Nephron progenitor cell (in vitro differentiated cells): ENCODE measurements at regions not wholly inside any gene's neighbourhood (a gene's known extent, or its start where the extent isn't known, plus 50 kb on each side); places are given as distances from the start of the nearest gene placed in this dataset.

Experiments
- DNase-seq: peaks from one replicate; pipeline ENCODE4 v3.0.0; 2021
- H3K27ac Mint-ChIP-seq: 2 replicates; pipeline ENCODE4 v1.8.0; 2021; ENCODE audit warnings: mild to moderate bottlenecking, moderate library complexity, mixed read lengths
- H3K27me3 Mint-ChIP-seq: 2 replicates; pipeline ENCODE4 v1.8.0; 2021; ENCODE audit warnings: mild to moderate bottlenecking, low read depth, mixed read lengths; ENCODE audit not compliant: poor library complexity
- H3K36me3 Mint-ChIP-seq: 2 replicates; pipeline ENCODE4 v1.8.0; 2021; ENCODE audit warnings: low read depth, mixed read lengths
- H3K4me1 Mint-ChIP-seq: 2 replicates; pipeline ENCODE4 v1.8.0; 2021; ENCODE audit warnings: mixed read lengths
- H3K4me3 Mint-ChIP-seq: 2 replicates; pipeline ENCODE4 v1.8.0; 2021; ENCODE audit warnings: mild to moderate bottlenecking, moderate library complexity, mixed read lengths
- H3K9me3 Mint-ChIP-seq: 2 replicates; pipeline ENCODE4 v1.8.0; 2021; ENCODE audit warnings: mild to moderate bottlenecking, moderate library complexity, mixed read lengths
- TF ChIP-seq, protein P1 (sequence below): fragments of 200-600 bp; sonication (generic); IDR thresholded peaks from 2 replicates; pipeline ENCODE4 v1.5.0; 2021; ENCODE audit warnings: antibody characterized with exemption

DNA sequence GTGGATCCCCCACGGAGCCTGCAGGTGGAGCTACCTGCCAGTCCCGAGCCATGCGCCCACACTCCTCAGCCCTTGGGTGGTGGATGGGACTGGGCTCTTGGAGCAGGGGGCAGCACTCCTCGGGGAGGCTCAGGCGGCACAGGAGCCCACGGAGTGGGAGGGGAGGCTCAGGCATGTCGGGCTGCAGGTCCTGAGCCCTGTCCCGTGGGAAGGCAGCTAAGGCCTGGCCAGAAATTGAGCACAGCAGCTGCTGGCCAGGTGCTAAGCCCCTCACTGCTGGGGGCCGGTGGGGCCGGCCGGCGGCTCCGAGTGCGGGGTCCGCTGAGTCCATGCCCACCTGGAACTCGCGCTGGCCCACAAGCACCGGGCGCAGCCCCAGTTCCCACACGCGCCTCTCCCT is 91.7 kb upstream of the ACVR1 start:
- Mint-ChIP-seq H3K27ac (no peak overlapping the region), H3K36me3 (no peaks in the 10 kb centered on the region)

GRCh38 chr2:157959249-157959648 is 83.1 kb upstream of the ACVR1 start:
- Mint-ChIP-seq H3K27ac (no peak overlapping the region), H3K4me1 (no peaks in the 10 kb centered on the region), H3K9me3 (peaks cover 48% of the 10 kb centered on the region), H3K27me3 (no peaks in the 10 kb centered on the region), H3K36me3 (peaks cover 5% of the 10 kb centered on the region), H3K4me3 (no peak overlapping the region)
- no peak for DNase-seq
- TF ChIP-seq, protein P1, sequence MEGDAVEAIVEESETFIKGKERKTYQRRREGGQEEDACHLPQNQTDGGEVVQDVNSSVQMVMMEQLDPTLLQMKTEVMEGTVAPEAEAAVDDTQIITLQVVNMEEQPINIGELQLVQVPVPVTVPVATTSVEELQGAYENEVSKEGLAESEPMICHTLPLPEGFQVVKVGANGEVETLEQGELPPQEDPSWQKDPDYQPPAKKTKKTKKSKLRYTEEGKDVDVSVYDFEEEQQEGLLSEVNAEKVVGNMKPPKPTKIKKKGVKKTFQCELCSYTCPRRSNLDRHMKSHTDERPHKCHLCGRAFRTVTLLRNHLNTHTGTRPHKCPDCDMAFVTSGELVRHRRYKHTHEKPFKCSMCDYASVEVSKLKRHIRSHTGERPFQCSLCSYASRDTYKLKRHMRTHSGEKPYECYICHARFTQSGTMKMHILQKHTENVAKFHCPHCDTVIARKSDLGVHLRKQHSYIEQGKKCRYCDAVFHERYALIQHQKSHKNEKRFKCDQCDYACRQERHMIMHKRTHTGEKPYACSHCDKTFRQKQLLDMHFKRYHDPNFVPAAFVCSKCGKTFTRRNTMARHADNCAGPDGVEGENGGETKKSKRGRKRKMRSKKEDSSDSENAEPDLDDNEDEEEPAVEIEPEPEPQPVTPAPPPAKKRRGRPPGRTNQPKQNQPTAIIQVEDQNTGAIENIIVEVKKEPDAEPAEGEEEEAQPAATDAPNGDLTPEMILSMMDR, result no peak

More for the DNA sequence above, 91.7 kb upstream of the ACVR1 start:
- H3K4me1 Mint-ChIP-seq, result no peaks in the 10 kb centered on the region
- TF ChIP-seq, protein P1, result no peak
- peaks cover 3% of the 10 kb centered on the region for H3K27me3 Mint-ChIP-seq
- H3K4me3 Mint-ChIP-seq, result no peak overlapping the region
- DNase-seq, result no peak
- peaks cover 36% of the 10 kb centered on the region for H3K9me3 Mint-ChIP-seq

- H3K27me3 Mint-ChIP-seq, result no peaks in the 10 kb centered on the region
- H3K4me3 Mint-ChIP-seq, result no peak overlapping the region
- peaks cover 5% of the 10 kb centered on the region for H3K36me3 Mint-ChIP-seq
- no peak for DNase-seq
- TF ChIP-seq, protein P1, result no peak
- H3K27ac Mint-ChIP-seq, result no peak overlapping the region
- peaks cover 4% of the 10 kb centered on the region for H3K4me1 Mint-ChIP-seq
- peaks cover 48% of the 10 kb centered on the region for H3K9me3 Mint-ChIP-seq
Observed at GRCh38 chr2:157957596-157957995, 81.5 kb upstream of the ACVR1 start.

DNA sequence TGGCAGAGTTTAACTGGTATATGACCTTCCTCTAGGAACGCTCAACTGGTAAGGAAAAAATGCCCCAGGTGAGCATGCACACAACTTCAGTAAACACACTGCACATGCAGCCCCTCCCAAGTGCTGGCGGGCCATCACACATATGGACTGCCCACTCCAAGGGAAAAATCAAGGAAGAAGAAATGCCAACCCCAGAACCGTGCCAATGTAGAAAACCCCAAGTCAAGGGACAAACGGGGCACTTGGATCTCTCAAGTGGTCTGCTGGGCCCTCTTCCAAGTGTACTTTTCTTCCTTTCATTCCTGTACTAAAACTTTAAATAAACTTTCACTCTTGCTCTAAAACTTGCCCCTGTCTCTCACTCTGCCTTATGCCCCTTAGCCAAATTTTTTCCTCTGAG is 76.4 kb upstream of the ACVR1 start:
- peaks cover 11% of the 10 kb centered on the region for H3K4me1 Mint-ChIP-seq
- TF ChIP-seq, protein P1, result no peak

DNA sequence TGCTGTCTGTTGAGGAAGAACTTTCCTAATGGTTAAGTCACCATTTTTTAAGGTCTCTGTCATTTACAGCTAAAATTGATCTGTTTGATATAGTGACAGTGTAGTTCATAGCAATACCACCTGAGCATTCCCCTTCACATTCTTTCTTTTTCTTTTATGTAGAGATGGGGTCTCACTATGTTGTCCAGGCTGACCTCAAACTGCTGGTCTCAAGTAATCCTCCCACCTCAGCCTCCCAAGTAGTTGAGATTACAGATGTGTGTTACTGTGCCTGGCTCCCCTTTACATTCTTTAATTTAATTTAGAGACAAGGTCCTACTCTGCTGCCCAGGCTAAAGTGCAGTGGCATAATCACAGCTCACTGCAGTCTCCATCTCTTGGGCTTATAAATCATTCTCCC is 72.7 kb upstream of the ACVR1 start:
- Mint-ChIP-seq H3K36me3 (no peaks in the 10 kb centered on the region), H3K27ac (no peak overlapping the region), H3K27me3 (no peaks in the 10 kb centered on the region), H3K4me3 (no peak overlapping the region), H3K9me3 (no peaks in the 10 kb centered on the region), H3K4me1 (peaks cover 11% of the 10 kb centered on the region)
- DNase-seq, result no peak
- TF ChIP-seq, protein P1, result no peak

More for the DNA sequence above, 76.4 kb upstream of the ACVR1 start:
- Mint-ChIP-seq H3K36me3 (peaks cover 5% of the 10 kb centered on the region), H3K4me3 (no peak overlapping the region), H3K27me3 (no peaks in the 10 kb centered on the region), H3K27ac (peak overlapping the region; percentile 18), H3K9me3 (peaks cover 20% of the 10 kb centered on the region)
- DNase-seq, result no peak

GRCh38 chr2:157946919-157947557 is 70.9 kb upstream of the ACVR1 start:
- no peak overlapping the region for H3K4me3 Mint-ChIP-seq
- TF ChIP-seq, protein P1, result no peak
- peaks cover 3% of the 10 kb centered on the region for H3K27me3 Mint-ChIP-seq
- H3K4me1 Mint-ChIP-seq, result peaks cover 2% of the 10 kb centered on the region
- no peak overlapping the region for H3K27ac Mint-ChIP-seq
- H3K9me3 Mint-ChIP-seq, result no peaks in the 10 kb centered on the region
- DNase-seq, result no peak
- no peaks in the 10 kb centered on the region for H3K36me3 Mint-ChIP-seq
